PC-9 (cell line): ENCODE measurements at regions not wholly inside any gene's neighbourhood (a gene's known extent, or its start where the extent isn't known, plus 50 kb on each side); places are given as distances from the start of the nearest gene placed in this dataset.

Experiments
- CTCF ChIP-seq: fragments of 200-600 bp; sonication (generic); conservative IDR thresholded peaks from 2 replicates; pipeline ENCODE4 v1.6.1; 2017; ENCODE audit warnings: mixed run types, antibody characterized with exemption, mild to moderate bottlenecking, moderate library complexity
- EZH2 ChIP-seq: fragments of 200-600 bp; sonication (generic); IDR thresholded peaks from 2 replicates; pipeline ENCODE4 v1.8.0; 2017; ENCODE audit warnings: antibody characterized with exemption, low read depth

GRCh38 chr1:82612986-82613385 is 812.3 kb downstream of the ADGRL2 start:
- no peak for TF ChIP-seq CTCF
- TF ChIP-seq EZH2 = no peak
